ENCODE measurements at regions not wholly inside any gene's neighbourhood (a gene's known extent, or its start where the extent isn't known, plus 50 kb on each side); places are given as distances from the start of the nearest gene placed in this dataset.

GRCh38 chr12:3945671-3946070 lies 72.5 kb upstream of the PARP11 start:
- TF ChIP-seq MXI1 (conservative IDR thresholded peaks at IDR 0.05; ENCODE audit: poor library complexity, severe bottlenecking) = no peak
- no peak for TF ChIP-seq EP300 (conservative IDR thresholded peaks at IDR 0.05; ENCODE audit: poor library complexity, severe bottlenecking)
- no peak overlapping the region for H2AFZ ChIP-seq (ENCODE audit: low read depth, low read length)
- H3K79me2 ChIP-seq (replicated peaks; ENCODE audit: insufficient read depth, low read length) = no peaks in the 10 kb centered on the region

GRCh38 chr12:3944620-3945019 lies 71.4 kb upstream of the PARP11 start:
- Histone ChIP-seq H3K4me2 (ENCODE audit: low read length) (no peak overlapping the region), H3K79me2 (replicated peaks; ENCODE audit: insufficient read depth, low read length) (no peaks in the 10 kb centered on the region), H3K36me3 (ENCODE audit: insufficient read depth, low read length) (no peaks in the 10 kb centered on the region), H3F3A (ENCODE audit: insufficient read depth, low read length, poor library complexity, severe bottlenecking) (no peaks in the 10 kb centered on the region), H3K27ac (ENCODE audit: low read length) (no peak overlapping the region), H3K9me3 (ENCODE audit: low read length) (no peaks in the 10 kb centered on the region), H3K4me3 (ENCODE audit: low read length) (no peak overlapping the region), H4K20me1 (ENCODE audit: insufficient read depth) (no peaks in the 10 kb centered on the region), H3K9ac (ENCODE audit: low read length) (no peak overlapping the region), H3K27me3 (ENCODE audit: insufficient read depth, low read depth, low read length) (no peaks in the 10 kb centered on the region), H3K9me2 (ENCODE audit: insufficient read depth, low read length) (no peaks in the 10 kb centered on the region), H2AFZ (ENCODE audit: low read depth, low read length) (no peak overlapping the region)
- TF ChIP-seq MXI1 (conservative IDR thresholded peaks at IDR 0.05; ENCODE audit: poor library complexity, severe bottlenecking) = no peak
- TF ChIP-seq RAD21 (conservative IDR thresholded peaks at IDR 0.05) = no peak
- no peak for TF ChIP-seq SMC3 (conservative IDR thresholded peaks at IDR 0.05; ENCODE audit: poor library complexity)
- no peak for TF ChIP-seq CTCF (IDR thresholded peaks at IDR 0.05; ENCODE audit: poor library complexity, severe bottlenecking)
- no peak for TF ChIP-seq EZH2 (IDR thresholded peaks at IDR 0.05; ENCODE audit: borderline replicate concordance, insufficient read depth, low read length, poor library complexity, severe bottlenecking)
- TF ChIP-seq TAF1 (IDR thresholded peaks at IDR 0.05; ENCODE audit: low read depth) = no peak
- TF ChIP-seq EP300 (conservative IDR thresholded peaks at IDR 0.05; ENCODE audit: poor library complexity, severe bottlenecking) = no peak
- TF ChIP-seq REST (IDR thresholded peaks at IDR 0.05; ENCODE audit: borderline replicate concordance) = no peak
- TF ChIP-seq POLR2AphosphoS5 (IDR thresholded peaks at IDR 0.05) = no peak

More at GRCh38 chr12:3945671-3946070, 72.5 kb upstream of the PARP11 start:
- Histone ChIP-seq H3K4me2 (ENCODE audit: low read length) (no peak overlapping the region), H3K9me2 (ENCODE audit: insufficient read depth, low read length) (no peaks in the 10 kb centered on the region), H3K4me3 (ENCODE audit: low read length) (no peak overlapping the region), H3F3A (ENCODE audit: insufficient read depth, low read length, poor library complexity, severe bottlenecking) (no peaks in the 10 kb centered on the region), H3K36me3 (ENCODE audit: insufficient read depth, low read length) (no peaks in the 10 kb centered on the region), H3K27me3 (ENCODE audit: insufficient read depth, low read depth, low read length) (no peaks in the 10 kb centered on the region), H4K20me1 (ENCODE audit: insufficient read depth) (no peaks in the 10 kb centered on the region), H3K9ac (ENCODE audit: low read length) (no peak overlapping the region), H3K27ac (ENCODE audit: low read length) (no peak overlapping the region), H3K9me3 (ENCODE audit: low read length) (no peaks in the 10 kb centered on the region)
